ENCODE measurements at regions not wholly inside any gene's neighbourhood (a gene's known extent, or its start where the extent isn't known, plus 50 kb on each side); places are given as distances from the start of the nearest gene placed in this dataset.
"Not testable (repeated sequence)": the region's sequence is repeated elsewhere in the genome, so short reads cannot be mapped to it uniquely, and the experiment has no call there.

DNA sequence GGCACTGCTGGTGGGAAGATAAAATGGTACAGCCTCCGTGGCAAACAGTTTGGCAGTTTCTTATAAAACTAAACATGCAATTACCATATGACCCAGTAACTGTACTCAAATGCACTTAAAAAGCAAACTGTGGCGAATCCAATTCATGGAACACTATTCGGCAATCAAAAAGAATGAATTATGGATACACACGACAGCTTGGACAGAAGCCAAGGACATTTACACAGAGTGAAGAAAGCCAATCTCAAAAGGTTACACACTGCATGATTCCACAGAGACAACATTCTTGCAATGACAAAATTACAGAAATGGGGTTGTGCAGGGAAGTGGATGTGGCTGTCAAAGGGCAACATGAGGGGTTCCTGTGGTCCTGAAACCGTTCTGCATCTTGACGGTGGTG is 122.1 kb upstream of the IQSEC1 start:
- DNase-seq (ENCODE audit: low read depth in 2 of 2) = peak in 1 of 2 donors; percentile 7

DNA sequence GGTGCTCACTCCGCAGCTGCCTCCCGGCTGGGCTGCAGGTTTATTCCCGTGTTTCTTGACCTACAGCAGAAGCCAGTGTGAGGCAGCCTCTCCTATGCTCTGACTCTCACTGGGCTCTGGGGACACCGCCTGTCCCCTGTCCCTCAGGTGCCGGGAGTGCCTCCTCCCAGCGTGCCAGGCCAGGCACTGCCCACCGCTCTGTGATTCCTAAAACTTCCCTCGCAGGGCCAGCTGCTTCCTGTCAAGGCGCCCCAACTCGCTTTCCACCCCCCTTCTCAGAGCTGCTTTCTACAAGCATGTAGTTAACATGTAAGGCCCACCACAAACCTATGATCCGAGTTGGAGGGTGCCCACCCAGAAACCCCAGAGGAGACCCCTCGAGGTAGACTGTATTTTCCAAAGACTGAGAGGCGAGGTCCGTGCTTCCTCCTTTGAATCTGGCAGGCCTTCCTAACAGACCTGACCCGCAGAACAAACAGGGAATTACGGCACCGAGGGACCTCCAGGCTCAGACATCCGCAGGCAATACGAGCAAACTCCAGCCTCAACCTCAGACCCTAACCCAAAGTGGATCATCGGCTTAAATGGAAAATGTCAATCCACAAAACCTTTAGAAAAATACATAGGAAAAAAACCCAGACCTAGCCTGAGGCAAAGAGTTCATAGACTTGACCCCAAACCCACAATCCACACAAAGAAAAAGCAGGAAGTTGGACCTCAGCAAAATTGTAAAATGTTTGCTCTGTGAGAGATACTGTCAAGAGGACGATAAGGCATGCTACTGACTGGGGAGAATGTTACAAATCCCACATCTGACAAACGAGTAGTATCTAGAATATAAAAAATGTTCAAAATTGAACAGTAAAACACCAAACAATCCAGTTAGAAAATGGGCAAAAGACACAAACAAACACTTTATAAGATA is 121.3 kb upstream of the IQSEC1 start:
- peak in 1 of 2 donors; percentile 16 for DNase-seq (ENCODE audit: low read depth in 2 of 2)

DNA sequence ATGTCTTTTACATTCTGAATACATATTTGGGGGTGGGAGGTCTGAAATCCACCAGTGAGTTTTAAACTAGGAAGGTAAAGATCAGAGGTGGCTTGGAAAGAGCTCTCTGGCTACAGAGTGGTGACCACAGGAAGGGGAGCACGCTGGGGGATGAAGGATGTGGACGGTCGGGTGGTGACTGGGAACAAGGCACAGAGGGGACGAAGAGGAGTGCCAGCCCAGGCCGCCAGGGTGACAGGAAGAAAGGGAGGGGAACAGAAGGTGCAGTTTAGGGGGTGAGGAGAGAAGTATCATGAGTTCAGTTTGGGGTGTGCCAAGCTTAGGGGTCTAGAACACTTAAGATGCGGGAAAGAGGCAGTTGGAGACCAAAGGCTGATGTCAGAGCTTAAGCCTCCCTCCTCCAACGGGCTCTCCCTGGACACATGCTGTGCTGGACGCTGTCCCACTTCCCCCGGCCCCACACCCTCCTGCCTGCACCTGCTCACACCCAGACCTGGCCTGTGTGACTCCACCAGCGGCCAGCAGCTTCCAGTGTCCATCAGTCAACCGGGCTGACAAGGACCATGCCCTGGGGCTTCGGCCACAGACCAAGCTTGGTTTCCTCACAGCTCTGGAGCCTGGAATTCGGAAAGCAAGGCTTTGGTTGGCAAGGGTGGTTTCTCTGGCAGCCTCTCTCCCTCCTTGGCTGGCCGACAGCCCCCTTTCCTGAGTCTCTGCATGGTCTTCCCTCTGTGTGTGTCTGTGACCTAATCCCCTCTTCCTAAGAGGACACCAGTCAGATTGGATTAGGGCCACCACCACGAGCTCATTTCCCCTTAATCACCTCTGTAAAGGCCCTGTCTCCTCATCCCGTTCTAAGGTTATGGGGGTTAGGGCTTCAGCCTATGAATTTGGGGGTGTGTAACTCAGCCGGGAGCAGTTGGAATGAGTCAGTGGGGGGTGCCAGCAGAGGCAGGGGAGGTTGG is 120.4 kb upstream of the IQSEC1 start:
- DNase-seq (ENCODE audit: low read depth in 2 of 2) = peak in 1 of 2 donors; percentile 20

GRCh38 chr3:13192471-13193213 is 119.4 kb upstream of the IQSEC1 start:
- peak in 1 of 2 donors; percentile 30 for DNase-seq (ENCODE audit: low read depth in 2 of 2)

DNA sequence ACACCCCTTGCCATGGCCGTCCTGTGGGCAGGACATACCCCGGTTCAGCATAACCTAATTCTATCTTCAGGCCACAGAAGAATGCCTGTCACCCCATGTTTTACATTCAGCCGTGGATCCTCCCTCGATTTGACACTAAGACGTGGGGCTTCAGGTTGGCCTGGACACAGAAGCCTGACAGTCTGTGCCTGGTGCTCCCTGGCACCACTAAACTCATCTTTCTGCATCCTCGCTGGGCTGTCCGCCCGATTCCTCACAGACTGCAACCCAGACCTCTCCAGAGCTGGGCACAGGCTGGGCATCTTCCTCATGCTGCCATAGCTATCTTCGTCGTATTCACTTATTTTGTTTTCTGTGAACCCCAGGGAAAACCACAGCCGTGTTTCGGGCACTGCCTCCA is 117.8 kb upstream of the IQSEC1 start:
- no peak for DNase-seq (ENCODE audit: low read depth in 2 of 2)

- DNase-seq (ENCODE audit: low read depth in 2 of 2) = no peak
Observed at GRCh38 chr3:13190378-13190765, 117.1 kb upstream of the IQSEC1 start.

DNA sequence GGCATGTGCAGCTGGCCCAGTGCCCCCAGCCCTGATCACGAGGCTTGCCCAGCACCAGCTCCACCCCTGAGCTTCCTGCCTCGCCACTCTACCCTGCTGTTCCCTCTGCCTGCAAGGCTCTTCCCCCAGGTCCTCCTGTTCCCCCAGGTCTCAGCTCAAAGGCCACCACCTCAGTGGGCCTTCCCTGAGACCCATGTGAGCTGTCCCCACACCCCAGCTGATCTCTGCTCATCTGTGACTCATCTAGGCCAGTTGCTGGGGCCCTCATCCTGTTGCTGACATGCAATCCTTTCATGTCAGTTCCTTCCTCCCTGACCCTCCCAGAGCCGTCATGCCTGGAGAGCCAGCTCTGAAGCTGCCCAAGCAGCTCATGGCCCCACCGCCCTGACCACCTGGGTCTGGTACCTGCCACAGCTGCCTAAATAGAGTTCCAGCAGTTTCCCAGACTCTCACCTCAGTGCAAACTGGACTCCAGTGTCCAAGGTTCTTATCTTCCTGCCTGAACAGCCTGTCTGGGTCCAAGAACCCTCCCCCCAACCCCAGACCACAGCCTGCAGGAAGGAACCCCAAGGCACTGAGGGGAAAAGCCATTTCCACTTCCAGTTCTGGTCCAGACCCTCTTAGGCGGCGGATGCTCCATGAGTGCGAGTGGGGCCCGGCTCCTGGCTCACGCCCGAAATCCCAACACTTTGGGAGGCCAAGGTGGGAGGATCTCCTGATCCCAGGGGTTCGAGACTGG is 116.6 kb upstream of the IQSEC1 start:
- peak; percentile 85 to 86 for DNase-seq (ENCODE audit: low read depth in 2 of 2)

- no peak for DNase-seq (ENCODE audit: low read depth in 2 of 2)
Observed at GRCh38 chr3:13188975-13189374, 115.7 kb upstream of the IQSEC1 start.

- no peak for DNase-seq (ENCODE audit: low read depth in 2 of 2)
Observed at GRCh38 chr3:13188181-13188779, 115.1 kb upstream of the IQSEC1 start.

DNA sequence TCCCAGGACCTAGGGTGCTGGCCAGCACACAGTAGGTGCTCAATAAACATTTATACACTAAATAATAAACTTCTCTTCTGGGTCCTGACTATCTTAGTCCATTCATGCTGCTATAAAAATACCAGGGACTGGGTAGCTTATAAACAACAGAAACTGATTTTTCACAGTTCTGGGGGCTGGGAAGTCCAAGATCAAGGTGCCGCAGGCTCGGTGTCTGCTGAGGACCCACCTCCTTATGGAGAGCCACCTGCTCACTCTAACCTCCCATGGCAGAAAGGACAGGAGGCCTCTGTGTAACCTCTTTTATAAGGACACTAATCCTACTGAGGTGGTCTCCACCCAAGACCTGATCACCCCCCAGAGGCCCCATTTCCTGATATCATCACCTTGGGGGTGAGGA is 114.4 kb upstream of the IQSEC1 start:
- DNase-seq (ENCODE audit: low read depth in 2 of 2) = no peak

DNA sequence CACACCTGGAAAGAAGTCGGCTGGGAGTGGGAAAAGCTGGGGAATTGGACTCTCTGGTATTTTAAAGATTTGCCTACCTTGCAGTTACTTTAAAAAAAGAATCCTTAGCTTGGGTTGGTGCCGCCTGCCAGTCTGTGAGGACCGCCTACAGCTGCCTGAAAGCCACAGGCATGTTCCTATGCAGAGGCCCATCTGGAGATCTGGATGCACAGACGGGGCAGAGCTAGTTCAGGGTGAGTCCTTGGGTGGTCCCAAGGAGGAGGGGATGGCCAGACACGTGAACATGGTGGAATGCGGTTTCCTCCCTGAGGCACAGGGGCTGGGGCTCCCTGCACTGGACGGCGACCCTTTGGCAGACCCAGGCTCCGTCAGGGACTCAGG is 113.2 kb upstream of the IQSEC1 start:
- no peak for DNase-seq (ENCODE audit: low read depth in 2 of 2)

GRCh38 chr3:13185737-13186434 is 112.7 kb upstream of the IQSEC1 start:
- DNase-seq (ENCODE audit: low read depth in 2 of 2) = peak in 1 of 2 donors; percentile 6

- DNase-seq (ENCODE audit: low read depth in 2 of 2) = not testable (repeated sequence)
Observed at GRCh38 chr3:13179582-13180210, 106.5 kb upstream of the IQSEC1 start.

DNA sequence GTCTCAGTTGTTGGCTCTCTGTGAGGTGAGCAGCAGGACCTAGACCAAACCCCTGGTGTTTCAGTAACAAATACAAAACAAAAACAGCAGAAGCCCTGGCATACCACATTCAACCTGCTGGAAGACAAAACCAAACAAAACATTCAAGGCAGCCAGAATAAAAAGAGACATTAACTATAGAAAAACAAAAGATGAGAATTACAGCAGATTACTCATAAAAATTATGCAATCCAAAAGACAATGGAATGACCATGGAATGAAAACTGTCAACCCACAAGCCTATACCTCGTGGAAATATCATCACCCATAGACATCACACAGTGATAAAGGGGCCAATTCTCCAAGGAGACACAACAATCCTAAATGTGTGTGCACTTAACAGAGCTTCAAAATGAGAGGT is 106.0 kb upstream of the IQSEC1 start:
- DNase-seq (ENCODE audit: low read depth in 2 of 2) = no peak

DNA sequence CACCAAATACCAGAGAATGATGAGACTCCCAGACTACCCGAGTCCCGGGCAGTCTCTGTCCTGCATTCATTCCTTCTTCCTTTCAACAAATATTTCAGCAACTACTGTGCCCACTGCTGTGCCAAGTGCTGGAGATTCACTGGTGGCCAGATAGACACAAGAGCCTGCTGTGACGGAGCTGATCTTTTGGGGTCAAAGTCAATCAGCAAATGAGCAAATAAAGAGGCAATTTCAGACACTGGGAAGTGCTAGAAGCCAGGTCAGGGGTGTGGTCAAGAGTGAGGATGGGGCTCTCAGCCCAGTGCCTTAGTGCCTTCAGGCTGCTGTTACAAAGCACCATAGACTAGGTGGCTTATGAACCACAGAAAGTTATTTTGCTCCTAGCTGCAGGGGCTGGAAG is 104.9 kb upstream of the IQSEC1 start:
- no peak for DNase-seq (ENCODE audit: low read depth in 2 of 2)

DNA sequence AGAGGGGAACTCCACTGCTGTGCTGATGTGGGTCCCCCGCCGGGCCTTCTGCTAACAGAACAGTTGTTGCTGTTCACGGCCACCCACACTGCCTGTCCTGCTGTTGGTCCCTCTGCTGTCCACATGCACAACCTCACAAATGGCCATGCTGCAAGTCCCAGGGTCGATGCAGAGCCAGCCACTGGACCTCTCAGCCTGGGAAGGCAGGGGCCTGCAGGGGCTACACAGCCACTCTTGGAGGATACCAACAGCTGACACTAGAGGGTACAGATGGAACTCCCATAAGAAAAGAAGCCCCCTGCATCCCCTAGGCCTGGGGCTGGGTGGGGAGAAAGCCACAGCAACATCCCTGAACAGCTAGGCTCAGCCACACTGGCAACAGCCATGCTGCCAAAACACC is 104.4 kb upstream of the IQSEC1 start:
- no peak for DNase-seq (ENCODE audit: low read depth in 2 of 2)

DNA sequence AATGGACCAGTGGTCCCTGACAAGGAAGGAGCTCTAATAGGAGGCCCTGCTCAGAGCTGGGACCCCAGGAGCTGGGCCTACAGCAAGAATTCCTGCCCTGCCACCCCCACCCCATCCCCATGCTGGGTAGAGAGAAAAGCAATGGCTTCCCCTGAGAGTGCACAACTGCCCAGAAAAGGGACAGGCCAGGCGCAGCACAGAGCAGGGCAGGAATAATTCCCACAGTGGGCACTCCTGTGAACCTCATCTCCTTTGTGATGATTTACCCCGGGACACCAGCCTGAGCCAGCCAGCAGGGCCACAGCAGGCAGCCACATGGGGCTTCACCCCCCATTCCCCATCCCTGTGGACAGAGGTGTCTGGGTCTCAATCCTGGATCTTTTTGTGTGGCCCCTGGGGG is 104.0 kb upstream of the IQSEC1 start:
- no peak for DNase-seq (ENCODE audit: low read depth in 2 of 2)

GRCh38 chr3:13176445-13176844 is 103.2 kb upstream of the IQSEC1 start:
- no peak for DNase-seq (ENCODE audit: low read depth in 2 of 2)

- no peak for DNase-seq (ENCODE audit: low read depth in 2 of 2)
Observed at GRCh38 chr3:13174803-13175135, 101.5 kb upstream of the IQSEC1 start.
